ENCODE measurements at regions not wholly inside any gene's neighbourhood (a gene's known extent, or its start where the extent isn't known, plus 50 kb on each side); places are given as distances from the start of the nearest gene placed in this dataset.
"Not testable (repeated sequence)": the region's sequence is repeated elsewhere in the genome, so short reads cannot be mapped to it uniquely, and the experiment has no call there.

GRCh38 chr9:88287972-88288371 lies 100.3 kb upstream of the SPIN1 start:
- DNase-seq (ENCODE audit: low spot score) = no peak
- FAIRE-seq = no peak

GRCh38 chr9:88280816-88281382 lies 107.3 kb upstream of the SPIN1 start:
- no peak for FAIRE-seq
- DNase-seq (ENCODE audit: low spot score) = peak; percentile 35

GRCh38 chr9:88278036-88278435 lies 110.2 kb upstream of the SPIN1 start:
- no peak for DNase-seq (ENCODE audit: low spot score)
- FAIRE-seq = no peak

- no peak for FAIRE-seq
- DNase-seq (ENCODE audit: low spot score) = no peak
Observed at GRCh38 chr9:88274078-88274477, 114.2 kb upstream of the SPIN1 start.

GRCh38 chr9:88272986-88273385 lies 115.3 kb upstream of the SPIN1 start:
- FAIRE-seq (peak; percentile 42), DNase-seq (ENCODE audit: low spot score) (no peak)

- FAIRE-seq (peak; percentile 70), DNase-seq (ENCODE audit: low spot score) (peak; percentile 44)
Observed at GRCh38 chr9:88270413-88270812, 117.8 kb upstream of the SPIN1 start.

GRCh38 chr9:88268886-88269285 lies 119.4 kb upstream of the SPIN1 start:
- FAIRE-seq (no peak), DNase-seq (ENCODE audit: low spot score) (no peak)

- no peak for DNase-seq (ENCODE audit: low spot score)
- FAIRE-seq = no peak
Observed at GRCh38 chr9:88267283-88267682, 121.0 kb upstream of the SPIN1 start.

- no peak for DNase-seq (ENCODE audit: low spot score)
- FAIRE-seq = no peak
Observed at GRCh38 chr9:88266416-88266815, 121.8 kb upstream of the SPIN1 start.

GRCh38 chr9:88259001-88259400 lies 120.7 kb upstream of the SPATA31C2 start:
- DNase-seq (ENCODE audit: low spot score) = no peak
- FAIRE-seq = no peak

- FAIRE-seq = no peak
Observed at GRCh38 chr9:88258601-88259000, 120.3 kb upstream of the SPATA31C2 start.

GRCh38 chr9:88258024-88258423 lies 119.7 kb upstream of the SPATA31C2 start:
- no peak for FAIRE-seq
- peak; percentile 57 for DNase-seq (ENCODE audit: low spot score)

More at GRCh38 chr9:88258601-88259000, 120.3 kb upstream of the SPATA31C2 start:
- DNase-seq (ENCODE audit: low spot score) = peak; percentile 33

GRCh38 chr9:88256216-88256615 lies 117.9 kb upstream of the SPATA31C2 start:
- DNase-seq (ENCODE audit: low spot score) (no peak), FAIRE-seq (no peak)

- not testable (repeated sequence) for DNase-seq (ENCODE audit: low spot score); FAIRE-seq
Observed at GRCh38 chr9:88255806-88256205, 117.5 kb upstream of the SPATA31C2 start.

GRCh38 chr9:88251903-88252302 lies 113.6 kb upstream of the SPATA31C2 start:
- DNase-seq (ENCODE audit: low spot score) (no peak), FAIRE-seq (no peak)

- FAIRE-seq (no peak), DNase-seq (ENCODE audit: low spot score) (no peak)
Observed at GRCh38 chr9:88243736-88244135, 105.5 kb upstream of the SPATA31C2 start.

- no peak for DNase-seq (ENCODE audit: low spot score)
- no peak for FAIRE-seq
Observed at GRCh38 chr9:88242879-88243278, 104.6 kb upstream of the SPATA31C2 start.

GRCh38 chr9:88237991-88238571 lies 99.8 kb upstream of the SPATA31C2 start:
- FAIRE-seq = no peak
- DNase-seq (ENCODE audit: low spot score) = no peak

- no peak for FAIRE-seq
Observed at GRCh38 chr9:88237479-88237961, 99.2 kb upstream of the SPATA31C2 start.

GRCh38 chr9:88236511-88237478 lies 98.5 kb upstream of the SPATA31C2 start:
- peak; percentile 20 for FAIRE-seq
- no peak for DNase-seq (ENCODE audit: low spot score)

More at GRCh38 chr9:88237479-88237961, 99.2 kb upstream of the SPATA31C2 start:
- DNase-seq (ENCODE audit: low spot score) = no peak

- DNase-seq (ENCODE audit: low spot score) (no peak), FAIRE-seq (no peak)
Observed at GRCh38 chr9:88235615-88236014, 97.3 kb upstream of the SPATA31C2 start.

- DNase-seq (ENCODE audit: low spot score) = no peak
Observed at GRCh38 chr9:88234114-88234513, 95.8 kb upstream of the SPATA31C2 start.

More at GRCh38 chr9:88234114-88234513, 95.8 kb upstream of the SPATA31C2 start:
- no peak for FAIRE-seq
